NCI-H446 (cell line): ENCODE measurements at regions not wholly inside any gene's neighbourhood (a gene's known extent, or its start where the extent isn't known, plus 50 kb on each side); places are given as distances from the start of the nearest gene placed in this dataset.
"Not testable (repeated sequence)": the region's sequence is repeated elsewhere in the genome, so short reads cannot be mapped to it uniquely, and the experiment has no call there.

Source experiments
- DNase-seq, 2 experiments: peaks; one replicate each; lab custom pipeline; 2025; lab: John Stamatoyannopoulos, UW

- peak in 1 of 2 experiments; percentile 72 for DNase-seq
Measured at GRCh38 chr14:44453433-44454171, 53.5 kb downstream of the FSCB start.

GRCh38 chr14:44450232-44450631 lies 56.9 kb downstream of the FSCB start:
- DNase-seq = not testable (repeated sequence)

GRCh38 chr14:44449680-44450079 lies 57.4 kb downstream of the FSCB start:
- no peak for DNase-seq

GRCh38 chr14:44448951-44449358 lies 58.1 kb downstream of the FSCB start:
- no peak for DNase-seq

- no peak for DNase-seq
Measured at GRCh38 chr14:44446965-44447364, 60.1 kb downstream of the FSCB start.

GRCh38 chr14:44444454-44444853 lies 62.6 kb downstream of the FSCB start:
- no peak for DNase-seq

- DNase-seq = no peak
Measured at GRCh38 chr14:44438936-44439335, 68.1 kb downstream of the FSCB start.

GRCh38 chr14:44438221-44438620 lies 68.9 kb downstream of the FSCB start:
- DNase-seq = no peak

GRCh38 chr14:44436458-44436857 lies 70.6 kb downstream of the FSCB start:
- no peak for DNase-seq

- no peak for DNase-seq
Measured at GRCh38 chr14:44428231-44428945, 78.7 kb downstream of the FSCB start.

- DNase-seq = no peak
Measured at GRCh38 chr14:44422699-44423098, 84.4 kb downstream of the FSCB start.

GRCh38 chr14:44420226-44420625 lies 86.9 kb downstream of the FSCB start:
- peak in 1 of 2 experiments; percentile 18 for DNase-seq

GRCh38 chr14:44418856-44419255 lies 88.2 kb downstream of the FSCB start:
- no peak for DNase-seq

- no peak for DNase-seq
Measured at GRCh38 chr14:44417809-44418208, 89.3 kb downstream of the FSCB start.

GRCh38 chr14:44414646-44415045 lies 92.4 kb downstream of the FSCB start:
- DNase-seq = no peak

GRCh38 chr14:44412858-44413569 lies 94.1 kb downstream of the FSCB start:
- DNase-seq = no peak

- peak; percentile 8 to 47 for DNase-seq
Measured at GRCh38 chr14:44405011-44405486, 102.0 kb downstream of the FSCB start.

- no peak for DNase-seq
Measured at GRCh38 chr14:44404599-44404998, 102.5 kb downstream of the FSCB start.

- peak; percentile 72 to 83 for DNase-seq
Measured at GRCh38 chr14:44404036-44404435, 103.0 kb downstream of the FSCB start.

GRCh38 chr14:44403193-44403592 lies 103.9 kb downstream of the FSCB start:
- DNase-seq = peak in 1 of 2 experiments; percentile 6

- DNase-seq = no peak
Measured at GRCh38 chr14:44396226-44396625, 110.9 kb downstream of the FSCB start.

- no peak for DNase-seq
Measured at GRCh38 chr14:44392984-44393383, 114.1 kb downstream of the FSCB start.

- DNase-seq = peak in 1 of 2 experiments; percentile 74
Measured at GRCh38 chr14:44388306-44388705, 118.8 kb downstream of the FSCB start.
